Left ventricle myocardium inferior (tissue), 1 donor: ENCODE measurements at regions not wholly inside any gene's neighbourhood (a gene's known extent, or its start where the extent isn't known, plus 50 kb on each side); places are given as distances from the start of the nearest gene placed in this dataset.

ENCODE experiments used
- DNase-seq: peaks from one replicate; pipeline ENCODE4 v3.0.0-alpha.2; 2020
- H3K27ac ChIP-seq: fragments of 200-600 bp; replicated peaks from 2 replicates; pipeline ENCODE4 v1.8.0; 2021
- H3K27me3 ChIP-seq: fragments of 200-600 bp; 2 replicates; pipeline ENCODE4 v1.8.0; 2021; ENCODE audit warnings: low read depth
- H3K36me3 ChIP-seq: fragments of 200-600 bp; 2 replicates; pipeline ENCODE4 v1.8.0; 2021
- H3K4me1 ChIP-seq: fragments of 200-600 bp; 2 replicates; pipeline ENCODE4 v1.8.0; 2021
- H3K4me3 ChIP-seq: fragments of 200-600 bp; 2 replicates; pipeline ENCODE4 v1.8.0; 2021; ENCODE audit warnings: mild to moderate bottlenecking, moderate library complexity
- H3K9me3 ChIP-seq: fragments of 200-600 bp; replicated peaks from 2 replicates; pipeline ENCODE4 v1.8.0; 2021
- CTCF ChIP-seq: fragments of 200-600 bp; IDR thresholded peaks from 2 replicates; pipeline ENCODE4 v1.8.0; 2021; ENCODE audit warnings: antibody characterized with exemption, mild to moderate bottlenecking, borderline replicate concordance
- intact Hi-C: fragments of 100-400 bp; cut with micrococcal nuclease; formaldehyde crosslinking; loops from one replicate; pipeline ENCODE4 v1.11.0; 2022
- donor health status: DM: no; HTN: yes; CAD: no; lungs with severe emphysema.

GRCh38 chr22:49236541-49237075 lies 591.1 kb downstream of the BRD1 start:
- H3K36me3 ChIP-seq, result no peaks in the 10 kb centered on the region
- intact Hi-C loops, result no loop called here
- no peak for DNase-seq
- TF ChIP-seq CTCF, result no peak
- no peaks in the 10 kb centered on the region for H3K4me1 ChIP-seq
- no peak overlapping the region for H3K4me3 ChIP-seq
- no peaks in the 10 kb centered on the region for H3K9me3 ChIP-seq
- H3K27me3 ChIP-seq, result peaks cover 91% of the 10 kb centered on the region
- H3K27ac ChIP-seq, result no peak overlapping the region

- Histone ChIP-seq H3K4me1 (no peaks in the 10 kb centered on the region), H3K9me3 (no peaks in the 10 kb centered on the region), H3K4me3 (no peak overlapping the region), H3K27ac (no peak overlapping the region), H3K36me3 (no peaks in the 10 kb centered on the region), H3K27me3 (peaks cover 81% of the 10 kb centered on the region)
- no peak for TF ChIP-seq CTCF
- DNase-seq, result no peak
- intact Hi-C loops, result no loop called here
These were observed 592.0 kb downstream of the BRD1 start for GRCh38 chr22:49235463-49236300.

GRCh38 chr22:49234459-49234858 lies 593.2 kb downstream of the BRD1 start:
- Histone ChIP-seq H3K9me3 (no peaks in the 10 kb centered on the region), H3K27ac (no peak overlapping the region), H3K36me3 (no peaks in the 10 kb centered on the region), H3K4me3 (no peak overlapping the region), H3K27me3 (peaks cover 76% of the 10 kb centered on the region), H3K4me1 (no peaks in the 10 kb centered on the region)
- intact Hi-C loops, result no loop called here
- TF ChIP-seq CTCF, result no peak
- no peak for DNase-seq

DNA sequence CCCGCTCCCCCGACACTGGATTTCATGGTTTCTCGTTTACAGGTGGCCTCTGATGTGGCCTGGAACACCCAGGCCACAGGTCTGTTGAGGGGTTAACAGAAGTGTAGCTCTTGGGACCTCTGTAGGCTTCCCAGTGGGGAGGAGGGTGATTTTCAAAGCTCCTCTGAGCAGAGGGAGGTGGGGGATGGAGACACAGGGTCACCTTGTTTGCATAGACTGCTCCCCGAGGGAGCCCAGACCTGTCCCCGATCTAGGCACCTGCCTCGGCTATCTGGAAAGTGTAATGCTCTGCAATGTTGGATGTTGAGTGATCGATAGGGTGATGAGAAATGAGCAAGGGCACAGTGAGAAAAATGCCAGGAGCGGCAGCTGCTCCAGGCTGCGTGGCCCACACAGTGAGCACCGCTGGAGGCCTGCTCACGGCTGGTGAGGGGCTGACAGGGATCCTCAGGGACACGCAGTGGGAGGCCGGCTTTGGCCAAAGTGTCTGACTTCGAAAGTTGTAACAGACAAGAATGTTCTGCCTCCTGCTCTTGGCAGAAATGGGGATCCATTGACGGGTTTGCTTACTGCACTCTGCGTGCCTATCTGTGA lies 594.1 kb downstream of the BRD1 start:
- no peak overlapping the region for H3K27ac ChIP-seq
- intact Hi-C loops, result no loop called here
- DNase-seq, result no peak
- no peaks in the 10 kb centered on the region for H3K9me3 ChIP-seq
- no peak overlapping the region for H3K4me3 ChIP-seq
- no peaks in the 10 kb centered on the region for H3K4me1 ChIP-seq
- no peaks in the 10 kb centered on the region for H3K36me3 ChIP-seq
- no peak for TF ChIP-seq CTCF
- H3K27me3 ChIP-seq, result peaks cover 71% of the 10 kb centered on the region

DNA sequence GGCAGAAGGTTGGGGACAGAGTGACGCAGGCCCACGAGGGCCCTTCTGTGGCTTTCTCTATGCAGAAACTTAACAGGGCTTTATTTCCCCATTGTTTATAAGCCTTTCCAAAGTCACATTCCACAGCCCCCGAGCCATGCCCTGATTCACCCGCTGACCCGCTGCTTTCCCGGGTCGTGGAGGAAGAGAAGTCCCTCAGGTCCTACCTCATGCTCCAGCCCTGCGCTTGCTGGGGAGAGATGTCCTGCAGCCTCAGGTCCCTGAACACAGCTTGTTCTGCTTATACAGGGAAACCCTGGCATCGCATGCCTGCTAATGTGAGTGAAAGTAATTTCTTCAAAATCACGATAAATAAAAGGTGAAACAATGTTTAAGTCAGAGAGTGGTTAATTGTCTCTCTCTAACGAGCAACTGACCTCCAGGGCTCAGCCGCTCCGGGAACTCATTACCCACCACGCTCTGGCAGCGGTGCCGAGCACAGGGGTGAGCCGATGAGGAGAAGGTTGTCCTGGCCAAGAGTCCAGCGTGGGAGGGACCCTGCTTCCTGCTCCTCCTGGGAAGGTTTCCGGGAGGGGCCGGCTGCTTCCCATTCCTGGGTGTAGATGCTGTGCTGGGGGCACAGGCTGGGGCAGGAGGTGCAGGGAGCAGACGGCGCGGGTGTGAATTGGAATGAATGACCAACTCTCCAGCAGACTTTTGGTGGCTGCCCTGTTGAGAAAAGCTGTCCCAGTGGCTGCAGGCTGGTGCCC lies 595.2 kb downstream of the BRD1 start:
- Histone ChIP-seq H3K36me3 (no peaks in the 10 kb centered on the region), H3K27ac (no peak overlapping the region), H3K27me3 (peaks cover 62% of the 10 kb centered on the region), H3K9me3 (peaks cover 2% of the 10 kb centered on the region), H3K4me3 (no peak overlapping the region), H3K4me1 (no peaks in the 10 kb centered on the region)
- TF ChIP-seq CTCF, result no peak
- DNase-seq, result no peak
- intact Hi-C loops, result no loop called here
